Cardiac fibroblast (primary cell): ENCODE measurements at regions not wholly inside any gene's neighbourhood (a gene's known extent, or its start where the extent isn't known, plus 50 kb on each side); places are given as distances from the start of the nearest gene placed in this dataset.

ENCODE experiments used
- DNase-seq, 2 donors: peaks; one replicate each; pipeline versions ENCODE4 v3.0.0 to v3.0.0-alpha.2; 2010; ENCODE audit warnings: low read depth in 2 of 2
- H3K4me3 ChIP-seq, 2 donors: replicated peaks in 1 of 2; 1 replicate in 1 of 2; 2 replicates in 1 of 2; pipeline ENCODE4 v1.5.1; 2011; ENCODE audit warnings: low read depth in 2 of 2, low read length in 2 of 2, mild to moderate bottlenecking in 2 of 2, moderate library complexity in 1 of 2
- CTCF ChIP-seq: IDR thresholded peaks from one replicate; pipeline ENCODE4 v1.5.1; 2011; ENCODE audit warnings: low read depth, mild to moderate bottlenecking, low read length, inconsistent platforms

DNA sequence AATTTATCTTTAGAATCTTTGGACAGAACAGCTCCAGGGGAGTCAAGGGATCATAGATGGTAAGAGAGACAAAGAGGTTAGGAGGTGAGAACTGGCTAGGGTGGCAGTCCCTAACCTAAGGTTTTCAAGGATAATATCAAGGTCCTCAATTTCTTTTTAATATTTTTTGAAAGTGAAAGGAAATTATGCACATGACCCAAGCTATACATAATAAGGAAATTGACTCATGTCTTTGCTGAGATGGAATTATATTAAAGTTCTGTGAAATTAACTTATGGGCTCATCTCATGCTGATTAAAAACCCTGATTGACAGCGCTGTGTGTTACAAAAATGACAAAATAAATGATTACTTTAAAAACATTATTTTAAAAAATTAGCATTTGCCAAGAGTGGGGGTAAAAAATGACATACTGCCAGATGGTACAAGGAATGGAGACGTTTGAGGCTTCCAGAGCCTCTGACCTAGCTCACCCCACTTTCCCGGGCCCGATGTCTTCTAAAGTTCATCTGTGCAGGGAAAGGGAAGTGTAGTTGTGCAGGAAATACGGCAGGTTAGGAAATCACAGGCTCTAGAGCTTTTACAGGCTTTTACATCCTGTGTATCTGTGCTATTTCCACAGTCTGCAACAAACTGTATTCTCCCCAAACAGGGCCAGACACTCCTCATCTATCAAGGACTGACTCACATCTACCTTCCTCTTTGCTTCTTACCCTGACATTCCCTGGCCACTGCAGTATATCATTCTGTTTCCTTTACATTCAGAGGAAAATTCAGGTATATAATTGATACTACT, 185.6 kb upstream of the PRSS58 start:
- TF ChIP-seq CTCF, result no peak

DNA sequence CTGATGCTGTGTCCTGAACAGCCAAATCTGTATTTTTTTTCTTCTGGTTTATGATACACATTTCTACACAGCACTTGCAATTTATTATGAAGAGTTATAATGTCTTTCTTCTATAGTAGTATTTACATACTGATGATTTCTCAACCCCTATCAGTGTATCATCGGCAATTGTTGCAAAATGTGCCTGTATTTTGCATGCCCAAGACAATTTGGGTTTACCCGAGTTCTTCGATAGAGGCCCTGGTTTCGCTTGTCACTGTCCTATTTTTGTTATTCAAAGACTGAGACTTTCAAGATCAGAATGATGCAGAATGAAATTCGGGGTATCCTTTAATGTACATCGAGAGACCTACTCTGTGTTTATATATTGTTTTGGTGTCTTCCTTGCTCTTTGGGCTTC, 184.5 kb upstream of the PRSS58 start:
- H3K4me3 ChIP-seq, result no peak overlapping the region
- no peak for TF ChIP-seq CTCF
- DNase-seq, result no peak

More for the DNA sequence above, 185.6 kb upstream of the PRSS58 start:
- no peak overlapping the region for H3K4me3 ChIP-seq
- no peak for DNase-seq

DNA sequence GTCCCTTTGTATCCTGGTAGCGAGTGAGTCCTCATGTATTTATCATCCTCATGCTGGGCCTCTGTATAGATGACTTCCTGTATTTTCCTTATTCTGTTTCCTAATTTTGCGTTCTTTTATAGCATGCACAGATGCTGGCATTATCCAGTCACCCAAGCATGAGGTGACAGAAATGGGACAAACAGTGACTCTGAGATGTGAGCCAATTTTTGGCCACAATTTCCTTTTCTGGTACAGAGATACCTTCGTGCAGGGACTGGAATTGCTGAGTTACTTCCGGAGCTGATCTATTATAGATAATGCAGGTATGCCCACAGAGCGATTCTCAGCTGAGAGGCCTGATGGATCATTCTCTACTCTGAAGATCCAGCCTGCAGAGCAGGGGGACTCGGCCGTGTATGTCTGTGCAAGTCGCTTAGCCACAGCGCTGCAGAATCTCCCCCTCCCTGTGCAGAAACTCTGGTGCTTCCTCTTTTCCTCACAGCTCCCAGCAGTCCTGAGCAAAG, 183.1 kb upstream of the PRSS58 start:
- no peak overlapping the region for H3K4me3 ChIP-seq
- no peak for TF ChIP-seq CTCF
- no peak for DNase-seq

- DNase-seq, result peak; percentile 59 to 87
- TF ChIP-seq CTCF, result no peak
Measured at GRCh38 chr7:142440219-142440905, 182.5 kb upstream of the PRSS58 start.

GRCh38 chr7:142439739-142440138, 181.9 kb upstream of the PRSS58 start:
- TF ChIP-seq CTCF, result no peak
- H3K4me3 ChIP-seq, result no peak overlapping the region
- DNase-seq, result no peak

More at GRCh38 chr7:142440219-142440905, 182.5 kb upstream of the PRSS58 start:
- no peak overlapping the region for H3K4me3 ChIP-seq

GRCh38 chr7:142438923-142439515, 181.2 kb upstream of the PRSS58 start:
- no peak for DNase-seq
- TF ChIP-seq CTCF, result no peak
- H3K4me3 ChIP-seq, result no peak overlapping the region
